HL-60 (cell line): ENCODE measurements at regions not wholly inside any gene's neighbourhood (a gene's known extent, or its start where the extent isn't known, plus 50 kb on each side); places are given as distances from the start of the nearest gene placed in this dataset.

Experiments used
- DNase-seq, 2 experiments: peaks; one replicate each; pipeline ENCODE4 v3.0.0-alpha.2; 2010 to 2020; ENCODE audit warnings: low read depth in 1 of 2, low spot score in 1 of 2
- H3K27ac ChIP-seq: fragments of 250-450 bp; sonication (Bioruptor Pico); replicated peaks from 2 replicates; pipeline ENCODE4 v1.5.1; 2020; ENCODE audit warnings: mild to moderate bottlenecking, moderate library complexity
- H3K27me3 ChIP-seq: fragments of 250-450 bp; sonication (Bioruptor Pico); 2 replicates; pipeline ENCODE4 v1.5.1; 2021; ENCODE audit warnings: mild to moderate bottlenecking, moderate library complexity; ENCODE audit not compliant: insufficient read depth, poor library complexity, severe bottlenecking
- H3K4me3 ChIP-seq: replicated peaks from 2 replicates; pipeline ENCODE4 v1.5.1; 2011; ENCODE audit warnings: mild to moderate bottlenecking, control low read depth, low read length; ENCODE audit not compliant: insufficient read depth
- GABPA ChIP-seq: IDR thresholded peaks from 2 replicates; pipeline ENCODE4 v1.6.1; 2012; ENCODE audit warnings: low read depth
- POLR2AphosphoS5 ChIP-seq: IDR thresholded peaks from 2 replicates; pipeline ENCODE4 v1.6.1; 2012; ENCODE audit warnings: low read depth
- REST ChIP-seq: IDR thresholded peaks from 2 replicates; pipeline ENCODE4 v1.6.1; 2012; ENCODE audit warnings: low read depth; ENCODE audit not compliant: insufficient replicate concordance
- SPI1 ChIP-seq: IDR thresholded peaks from 2 replicates; pipeline ENCODE4 v1.6.1; 2012; ENCODE audit warnings: low read depth, mild to moderate bottlenecking, borderline replicate concordance
- TF ChIP-seq, protein P1 (sequence below): IDR thresholded peaks from one replicate; pipeline ENCODE4 v1.5.1; 2011; ENCODE audit warnings: low read length, control low read depth, inconsistent platforms; ENCODE audit not compliant: insufficient read depth

DNA sequence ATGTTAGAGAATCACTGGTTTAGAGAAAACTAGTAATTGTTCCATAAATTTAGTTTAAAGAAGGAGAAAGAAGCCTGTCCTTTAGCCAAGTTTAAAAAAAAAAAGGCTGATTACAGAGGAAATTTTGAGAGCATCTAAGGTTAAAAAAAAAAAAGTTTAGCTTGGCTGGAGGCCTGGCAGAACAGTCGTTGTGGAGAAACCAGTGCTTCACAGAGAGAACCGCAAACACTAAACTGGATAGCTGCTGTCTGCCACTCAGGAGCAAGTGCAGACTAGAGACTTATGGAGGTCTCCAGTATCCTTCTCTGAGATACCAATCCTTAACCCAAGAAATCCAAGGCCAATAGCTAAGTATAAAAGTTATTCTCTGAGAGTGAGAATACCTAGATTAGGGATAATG is 84.8 kb upstream of the ANKRD28 start:
- DNase-seq: no peak
- TF ChIP-seq, protein P1, sequence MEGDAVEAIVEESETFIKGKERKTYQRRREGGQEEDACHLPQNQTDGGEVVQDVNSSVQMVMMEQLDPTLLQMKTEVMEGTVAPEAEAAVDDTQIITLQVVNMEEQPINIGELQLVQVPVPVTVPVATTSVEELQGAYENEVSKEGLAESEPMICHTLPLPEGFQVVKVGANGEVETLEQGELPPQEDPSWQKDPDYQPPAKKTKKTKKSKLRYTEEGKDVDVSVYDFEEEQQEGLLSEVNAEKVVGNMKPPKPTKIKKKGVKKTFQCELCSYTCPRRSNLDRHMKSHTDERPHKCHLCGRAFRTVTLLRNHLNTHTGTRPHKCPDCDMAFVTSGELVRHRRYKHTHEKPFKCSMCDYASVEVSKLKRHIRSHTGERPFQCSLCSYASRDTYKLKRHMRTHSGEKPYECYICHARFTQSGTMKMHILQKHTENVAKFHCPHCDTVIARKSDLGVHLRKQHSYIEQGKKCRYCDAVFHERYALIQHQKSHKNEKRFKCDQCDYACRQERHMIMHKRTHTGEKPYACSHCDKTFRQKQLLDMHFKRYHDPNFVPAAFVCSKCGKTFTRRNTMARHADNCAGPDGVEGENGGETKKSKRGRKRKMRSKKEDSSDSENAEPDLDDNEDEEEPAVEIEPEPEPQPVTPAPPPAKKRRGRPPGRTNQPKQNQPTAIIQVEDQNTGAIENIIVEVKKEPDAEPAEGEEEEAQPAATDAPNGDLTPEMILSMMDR: no peak
- no peak for TF ChIP-seq SPI1
- TF ChIP-seq GABPA: no peak
- TF ChIP-seq REST: no peak
- TF ChIP-seq POLR2AphosphoS5: no peak
- H3K4me3 ChIP-seq: no peak overlapping the region
- H3K27me3 ChIP-seq: no peaks in the 10 kb centered on the region
- no peak overlapping the region for H3K27ac ChIP-seq

DNA sequence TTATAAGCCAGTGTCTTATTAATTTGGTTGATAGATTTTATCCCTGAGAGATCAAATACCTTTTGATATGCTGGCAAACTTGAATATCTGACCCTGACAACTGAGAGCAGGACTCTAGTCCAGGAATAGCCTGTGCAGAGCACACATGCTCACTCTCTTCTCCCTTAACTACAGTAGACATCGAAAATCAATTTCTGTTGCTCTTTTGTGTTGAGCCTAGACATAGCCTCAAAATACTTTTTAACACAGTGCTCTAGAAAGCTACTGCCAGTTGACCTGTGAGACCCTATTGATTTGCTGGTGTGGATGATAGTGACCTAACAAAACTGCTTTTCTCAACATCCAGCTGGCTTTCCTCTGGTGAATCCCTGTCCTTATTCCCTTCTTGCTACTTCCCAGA is 86.4 kb upstream of the ANKRD28 start:
- TF ChIP-seq REST (no peak), POLR2AphosphoS5 (no peak), SPI1 (no peak), GABPA (no peak)
- TF ChIP-seq, protein P1: no peak
- no peak for DNase-seq
- H3K27me3 ChIP-seq: no peaks in the 10 kb centered on the region
- no peak overlapping the region for H3K4me3 ChIP-seq
- no peak overlapping the region for H3K27ac ChIP-seq

DNA sequence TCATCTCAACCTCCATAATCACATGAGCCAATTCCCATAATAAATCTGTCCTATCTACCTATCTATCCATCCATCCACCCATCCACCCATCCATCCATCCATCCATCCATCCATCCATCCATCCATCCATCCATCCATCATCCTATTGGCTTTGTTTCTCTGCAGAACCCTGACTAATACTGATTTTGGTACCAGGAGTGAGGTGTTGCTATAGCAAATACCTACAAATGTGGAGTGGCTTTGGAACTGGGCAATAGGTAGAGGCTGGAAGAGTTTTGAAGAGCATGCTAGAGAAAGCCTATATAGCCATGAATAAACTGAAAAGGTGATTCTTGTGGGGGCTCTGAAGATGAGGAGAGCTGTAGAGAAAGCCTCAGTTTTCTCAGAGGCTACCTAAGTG is 88.7 kb upstream of the ANKRD28 start:
- no peak for DNase-seq
- H3K27ac ChIP-seq: no peak overlapping the region
- TF ChIP-seq SPI1: no peak
- TF ChIP-seq POLR2AphosphoS5: no peak
- TF ChIP-seq GABPA: no peak
- TF ChIP-seq REST: no peak
- H3K27me3 ChIP-seq: no peaks in the 10 kb centered on the region
- no peak overlapping the region for H3K4me3 ChIP-seq

DNA sequence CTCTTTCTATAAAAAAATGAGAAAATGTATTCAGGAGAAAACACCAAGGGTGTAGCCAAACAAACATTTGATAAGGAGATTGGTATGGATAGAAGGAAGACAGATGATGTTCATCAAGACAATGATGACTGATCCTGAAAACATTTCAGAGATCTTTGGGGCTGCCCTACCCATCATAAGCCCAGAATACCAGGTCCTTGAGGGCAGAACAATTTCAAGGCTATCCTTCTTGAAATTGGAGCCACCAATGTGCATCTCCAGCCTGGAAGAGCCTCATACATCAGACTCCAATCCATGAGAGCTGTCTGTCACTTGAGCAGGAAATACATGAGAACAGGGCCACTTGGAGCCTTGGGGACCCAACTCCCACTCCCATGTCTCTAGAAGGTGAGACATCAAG is 89.5 kb upstream of the ANKRD28 start:
- no peaks in the 10 kb centered on the region for H3K27me3 ChIP-seq
- DNase-seq: no peak
- no peak for TF ChIP-seq GABPA
- TF ChIP-seq REST: no peak
- no peak for TF ChIP-seq POLR2AphosphoS5
- TF ChIP-seq SPI1: no peak
- TF ChIP-seq, protein P1: no peak
- no peak overlapping the region for H3K27ac ChIP-seq
- H3K4me3 ChIP-seq: no peak overlapping the region
